HEK293 (cell line): ENCODE measurements at regions not wholly inside any gene's neighbourhood (a gene's known extent, or its start where the extent isn't known, plus 50 kb on each side); places are given as distances from the start of the nearest gene placed in this dataset.

Experiments used
- SETDB1 ChIP-seq: IDR thresholded peaks from one replicate; pipeline ENCODE4 v1.6.1; 2017; ENCODE audit warnings: mild to moderate bottlenecking, low read length, moderate library complexity, mixed read lengths; ENCODE audit not compliant: insufficient read length
- ZNF341 ChIP-seq: fragments of 450-650 bp; formaldehyde crosslinking; IDR thresholded peaks from 2 replicates; pipeline ENCODE4; 2016; ENCODE audit warnings: low read depth, missing biosample characterization, missing genetic modification characterization
- ZNF501 ChIP-seq: fragments of 450-650 bp; formaldehyde crosslinking; IDR thresholded peaks from 2 replicates; pipeline ENCODE4 v1.5.1; 2016; ENCODE audit warnings: missing biosample characterization, missing genetic modification characterization
- TF ChIP-seq, protein P1 (sequence below): fragments of 450-650 bp; formaldehyde crosslinking; IDR thresholded peaks from 2 replicates; pipeline ENCODE4 v1.5.1; 2016; ENCODE audit warnings: missing biosample characterization, missing genetic modification characterization
- TF ChIP-seq, protein P2 (sequence below): fragments of 450-650 bp; formaldehyde crosslinking; IDR thresholded peaks from 2 replicates; pipeline ENCODE4 v1.5.1; 2016; ENCODE audit warnings: missing biosample characterization, missing genetic modification characterization, low read depth
- TF ChIP-seq, protein P3 (sequence below): fragments of 450-650 bp; formaldehyde crosslinking; IDR thresholded peaks from 2 replicates; pipeline ENCODE4 v1.5.1; 2016; ENCODE audit warnings: missing biosample characterization, missing genetic modification characterization

DNA sequence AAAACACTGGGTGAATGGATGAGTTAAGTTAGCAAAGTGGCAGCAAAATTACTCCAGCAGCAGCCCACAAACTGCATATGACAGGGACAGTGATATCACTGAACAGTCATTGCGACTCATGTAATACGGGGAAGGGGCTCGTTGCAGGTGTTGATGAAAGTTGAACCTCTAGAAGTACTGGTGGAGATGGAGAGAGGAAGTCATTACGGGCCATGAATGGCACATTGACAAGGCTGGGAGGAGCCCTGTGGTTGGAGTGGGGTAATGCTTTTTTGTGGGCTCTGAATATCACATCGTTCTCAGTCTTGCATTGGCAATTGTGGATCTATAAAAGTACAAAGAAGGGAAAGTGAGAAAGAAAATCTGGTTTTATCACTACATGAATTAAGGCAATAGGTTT, 278.1 kb downstream of the ZPLD1 start:
- TF ChIP-seq ZNF341 = no peak
- TF ChIP-seq SETDB1 = no peak
- TF ChIP-seq, protein P1, sequence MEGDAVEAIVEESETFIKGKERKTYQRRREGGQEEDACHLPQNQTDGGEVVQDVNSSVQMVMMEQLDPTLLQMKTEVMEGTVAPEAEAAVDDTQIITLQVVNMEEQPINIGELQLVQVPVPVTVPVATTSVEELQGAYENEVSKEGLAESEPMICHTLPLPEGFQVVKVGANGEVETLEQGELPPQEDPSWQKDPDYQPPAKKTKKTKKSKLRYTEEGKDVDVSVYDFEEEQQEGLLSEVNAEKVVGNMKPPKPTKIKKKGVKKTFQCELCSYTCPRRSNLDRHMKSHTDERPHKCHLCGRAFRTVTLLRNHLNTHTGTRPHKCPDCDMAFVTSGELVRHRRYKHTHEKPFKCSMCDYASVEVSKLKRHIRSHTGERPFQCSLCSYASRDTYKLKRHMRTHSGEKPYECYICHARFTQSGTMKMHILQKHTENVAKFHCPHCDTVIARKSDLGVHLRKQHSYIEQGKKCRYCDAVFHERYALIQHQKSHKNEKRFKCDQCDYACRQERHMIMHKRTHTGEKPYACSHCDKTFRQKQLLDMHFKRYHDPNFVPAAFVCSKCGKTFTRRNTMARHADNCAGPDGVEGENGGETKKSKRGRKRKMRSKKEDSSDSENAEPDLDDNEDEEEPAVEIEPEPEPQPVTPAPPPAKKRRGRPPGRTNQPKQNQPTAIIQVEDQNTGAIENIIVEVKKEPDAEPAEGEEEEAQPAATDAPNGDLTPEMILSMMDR (tag by site-specific recombination) = no peak
- TF ChIP-seq, protein P2, sequence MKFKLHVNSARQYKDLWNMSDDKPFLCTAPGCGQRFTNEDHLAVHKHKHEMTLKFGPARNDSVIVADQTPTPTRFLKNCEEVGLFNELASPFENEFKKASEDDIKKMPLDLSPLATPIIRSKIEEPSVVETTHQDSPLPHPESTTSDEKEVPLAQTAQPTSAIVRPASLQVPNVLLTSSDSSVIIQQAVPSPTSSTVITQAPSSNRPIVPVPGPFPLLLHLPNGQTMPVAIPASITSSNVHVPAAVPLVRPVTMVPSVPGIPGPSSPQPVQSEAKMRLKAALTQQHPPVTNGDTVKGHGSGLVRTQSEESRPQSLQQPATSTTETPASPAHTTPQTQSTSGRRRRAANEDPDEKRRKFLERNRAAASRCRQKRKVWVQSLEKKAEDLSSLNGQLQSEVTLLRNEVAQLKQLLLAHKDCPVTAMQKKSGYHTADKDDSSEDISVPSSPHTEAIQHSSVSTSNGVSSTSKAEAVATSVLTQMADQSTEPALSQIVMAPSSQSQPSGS (tag by site-specific recombination) = no peak
- no peak for TF ChIP-seq ZNF501 (tag by site-specific recombination)
- TF ChIP-seq, protein P3, sequence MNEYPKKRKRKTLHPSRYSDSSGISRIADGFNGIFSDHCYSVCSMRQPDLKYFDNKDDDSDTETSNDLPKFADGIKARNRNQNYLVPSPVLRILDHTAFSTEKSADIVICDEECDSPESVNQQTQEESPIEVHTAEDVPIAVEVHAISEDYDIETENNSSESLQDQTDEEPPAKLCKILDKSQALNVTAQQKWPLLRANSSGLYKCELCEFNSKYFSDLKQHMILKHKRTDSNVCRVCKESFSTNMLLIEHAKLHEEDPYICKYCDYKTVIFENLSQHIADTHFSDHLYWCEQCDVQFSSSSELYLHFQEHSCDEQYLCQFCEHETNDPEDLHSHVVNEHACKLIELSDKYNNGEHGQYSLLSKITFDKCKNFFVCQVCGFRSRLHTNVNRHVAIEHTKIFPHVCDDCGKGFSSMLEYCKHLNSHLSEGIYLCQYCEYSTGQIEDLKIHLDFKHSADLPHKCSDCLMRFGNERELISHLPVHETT = no peak
